Activated T-helper 9 cell treated with anti-CD3 and anti-CD28 coated beads, Interleukin-2, amount 50 U/mL, for 16 hours (primary cell): ENCODE measurements at regions not wholly inside any gene's neighbourhood (a gene's known extent, or its start where the extent isn't known, plus 50 kb on each side); places are given as distances from the start of the nearest gene placed in this dataset.

Experiments
- DNase-seq: peaks from one replicate; pipeline ENCODE4 v3.0.0-alpha.2; 2020; ENCODE audit warnings: low read depth

GRCh38 chr2:173770947-173771678, 194.1 kb downstream of the SP3 start:
- DNase-seq, result no peak

DNA sequence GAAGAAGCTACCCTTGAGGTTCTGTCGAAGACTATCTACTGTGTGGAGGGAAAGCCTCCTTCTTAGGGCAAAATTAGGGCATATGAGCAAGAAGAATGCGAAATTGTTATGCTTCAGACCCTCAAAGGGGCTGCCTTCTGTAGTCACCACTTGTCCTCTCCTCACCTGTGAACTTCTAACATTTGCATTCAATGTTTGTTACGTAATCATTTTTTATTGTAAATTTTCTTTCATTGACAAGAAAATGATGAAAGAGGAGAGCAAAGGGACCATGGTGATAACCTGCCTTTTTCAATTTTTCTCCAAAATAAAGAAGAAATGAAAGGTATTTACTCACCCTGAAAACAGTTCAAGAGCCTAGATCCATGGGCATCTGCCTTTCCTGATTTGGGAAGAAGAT, 193.0 kb downstream of the SP3 start:
- DNase-seq, result no peak

- no peak for DNase-seq
Measured at GRCh38 chr2:173773076-173773475, 192.1 kb downstream of the SP3 start.

DNA sequence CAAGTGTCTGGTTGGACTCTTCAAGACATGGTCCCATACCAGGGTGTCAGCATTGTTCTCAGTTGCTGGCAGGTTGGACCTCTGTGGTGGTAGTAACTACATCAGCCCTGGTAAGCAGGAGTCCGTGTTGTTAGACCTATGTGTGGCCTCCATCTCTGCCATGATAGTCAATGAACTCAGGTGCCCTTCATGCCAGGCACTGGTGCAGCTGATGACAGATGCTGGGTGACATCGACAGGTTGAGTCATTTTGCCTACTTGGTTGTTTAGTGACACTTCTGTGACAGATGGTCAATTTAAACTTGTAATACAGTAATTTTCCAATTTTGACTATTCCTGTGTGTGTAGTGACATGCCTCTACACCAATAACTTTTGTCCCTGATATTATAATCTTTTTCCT, 189.7 kb downstream of the SP3 start:
- DNase-seq, result no peak

- no peak for DNase-seq
Measured at GRCh38 chr2:173782681-173783080, 182.5 kb downstream of the SP3 start.

- DNase-seq, result no peak
Measured at GRCh38 chr2:173783382-173783781, 181.8 kb downstream of the SP3 start.

DNA sequence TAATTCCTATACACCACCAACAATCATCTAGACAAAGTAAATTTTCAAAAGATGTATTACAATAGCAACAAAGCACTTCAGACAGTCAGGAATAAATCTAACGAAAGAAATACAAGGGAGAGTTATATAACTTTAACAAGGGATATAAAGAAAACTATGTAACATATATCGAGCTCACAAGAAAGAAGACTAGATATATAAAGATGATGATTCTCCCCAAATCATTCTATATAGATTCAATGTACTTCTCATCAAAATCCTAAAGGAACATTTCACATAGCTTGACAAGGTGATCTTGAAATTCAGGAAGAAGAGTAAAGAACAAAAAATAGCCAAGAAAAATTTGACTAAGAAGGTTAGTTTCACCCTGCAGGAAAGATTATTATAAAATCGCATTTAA, 179.4 kb downstream of the SP3 start:
- no peak for DNase-seq

- no peak for DNase-seq
Measured at GRCh38 chr2:173791502-173791901, 173.7 kb downstream of the SP3 start.

- no peak for DNase-seq
Measured at GRCh38 chr2:173792166-173792565, 173.0 kb downstream of the SP3 start.

GRCh38 chr2:173792741-173793140, 172.4 kb downstream of the SP3 start:
- DNase-seq, result no peak

GRCh38 chr2:173793709-173794565, 171.2 kb downstream of the SP3 start:
- no peak for DNase-seq

DNA sequence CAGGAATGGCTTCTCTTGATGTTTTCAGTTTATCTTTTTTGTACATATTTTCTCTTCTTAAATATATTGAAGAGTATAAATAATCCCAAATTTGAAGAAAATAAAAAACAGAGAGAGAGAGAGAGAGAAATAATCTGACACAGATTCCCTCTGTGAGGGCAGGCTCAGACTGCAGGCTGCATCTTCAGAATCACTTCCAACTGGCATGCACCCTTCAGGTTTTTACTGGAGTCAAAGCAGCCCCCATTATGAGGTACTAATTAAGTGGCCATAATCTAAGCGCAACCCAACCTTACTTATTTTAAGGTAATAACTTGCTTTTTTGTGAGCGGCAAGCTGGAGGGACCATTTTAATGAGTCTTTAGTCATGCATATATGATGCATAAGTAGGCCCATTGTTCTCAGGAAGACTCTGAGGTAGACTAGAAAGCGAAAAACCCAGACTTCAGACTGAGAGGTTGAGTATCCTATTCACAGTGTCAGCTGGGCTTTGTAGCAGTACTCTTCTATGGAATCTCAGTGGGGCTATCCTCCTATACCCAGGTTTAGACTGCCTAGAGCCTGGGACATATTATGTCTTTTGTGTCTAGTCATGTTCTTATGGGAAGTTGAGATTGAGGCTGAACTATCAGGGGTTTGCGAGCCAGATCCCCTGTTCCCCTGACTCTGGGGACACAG, 167.4 kb downstream of the SP3 start:
- no peak for DNase-seq

DNA sequence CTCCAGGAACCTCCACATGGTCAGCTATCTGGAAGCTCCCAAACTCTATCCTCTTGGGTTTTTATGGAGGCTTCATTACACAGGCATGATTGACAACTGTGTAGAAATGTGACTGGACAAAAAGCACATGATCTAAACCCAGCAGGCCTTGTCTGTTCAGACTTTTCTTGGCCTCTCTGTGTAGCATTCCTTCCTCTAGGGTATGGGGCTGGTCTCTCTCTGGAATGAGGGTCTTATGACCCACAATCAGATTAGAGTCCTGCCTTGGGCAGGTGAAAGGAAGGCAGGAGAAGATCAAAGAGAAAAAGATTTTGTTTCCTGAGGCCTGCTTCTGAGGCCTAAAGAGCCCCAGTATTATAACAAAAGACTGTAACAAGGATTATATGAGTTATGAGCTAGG, 162.7 kb downstream of the SP3 start:
- no peak for DNase-seq

DNA sequence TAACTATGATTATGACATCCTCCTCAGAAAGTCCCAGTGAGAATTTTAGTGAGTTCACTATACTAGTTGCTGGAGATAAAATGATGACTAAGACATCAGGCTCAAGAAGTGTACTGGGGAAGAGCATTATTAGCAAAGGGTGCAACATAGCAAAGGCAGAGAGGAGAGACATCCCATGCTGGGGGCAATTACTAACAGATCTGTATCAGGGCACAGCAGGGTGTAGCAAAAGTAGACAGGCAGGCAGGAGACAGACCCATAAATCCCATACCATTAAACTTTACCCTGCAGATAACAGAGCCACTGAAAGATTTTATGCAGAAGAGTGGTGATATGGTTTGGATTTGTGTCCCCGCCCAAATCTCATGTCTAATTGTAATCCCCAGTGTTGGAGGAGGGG, 161.7 kb downstream of the SP3 start:
- no peak for DNase-seq

- DNase-seq, result no peak
Measured at GRCh38 chr2:173806761-173807160, 158.4 kb downstream of the SP3 start.

GRCh38 chr2:173808718-173809117, 156.5 kb downstream of the SP3 start:
- no peak for DNase-seq

DNA sequence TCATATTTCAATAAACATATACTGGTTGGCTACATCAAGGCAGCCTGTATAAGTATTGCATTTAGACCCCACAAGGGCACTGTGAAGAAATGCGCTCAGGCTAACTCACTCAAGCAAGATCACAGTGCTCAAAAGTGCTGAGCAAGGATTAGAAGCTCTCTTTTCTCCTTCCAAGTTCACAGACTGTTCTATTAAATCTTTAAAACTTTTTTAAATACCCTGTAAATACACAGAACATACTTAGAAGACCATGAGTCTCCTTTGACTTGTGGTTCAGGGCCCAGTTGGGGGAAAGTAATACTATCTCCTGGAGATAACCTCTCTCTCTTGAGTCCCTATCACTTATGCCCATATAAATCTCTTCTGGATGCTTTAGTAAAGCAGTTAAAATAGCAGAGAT, 152.9 kb downstream of the SP3 start:
- no peak for DNase-seq

GRCh38 chr2:173814306-173814705, 150.9 kb downstream of the SP3 start:
- no peak for DNase-seq

GRCh38 chr2:173815772-173816171, 149.4 kb downstream of the SP3 start:
- no peak for DNase-seq

DNA sequence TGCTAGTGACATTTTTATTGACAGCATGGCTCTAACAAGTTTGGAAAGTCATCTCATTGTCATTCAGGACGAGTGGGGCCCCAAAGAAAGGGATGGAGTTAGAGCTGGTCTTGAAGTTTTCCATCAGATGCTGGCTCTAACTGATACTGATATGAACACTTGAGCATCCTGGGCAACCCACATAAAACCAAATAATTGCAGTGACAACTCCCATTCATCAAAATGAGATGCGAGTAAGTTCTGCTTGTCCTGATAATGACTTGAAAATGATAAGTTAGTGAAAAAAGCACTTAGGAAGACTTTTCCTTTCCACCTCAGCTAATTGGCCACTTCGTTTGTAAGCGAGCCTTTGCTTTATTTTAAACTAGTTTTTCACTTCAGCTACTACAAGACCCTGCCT, 147.6 kb downstream of the SP3 start:
- DNase-seq, result no peak

- no peak for DNase-seq
Measured at GRCh38 chr2:173818285-173818684, 146.9 kb downstream of the SP3 start.

- DNase-seq, result no peak
Measured at GRCh38 chr2:173819852-173820251, 145.3 kb downstream of the SP3 start.

- DNase-seq, result no peak
Measured at GRCh38 chr2:173821451-173821850, 143.7 kb downstream of the SP3 start.
